ENCODE measurements at regions not wholly inside any gene's neighbourhood (a gene's known extent, or its start where the extent isn't known, plus 50 kb on each side); places are given as distances from the start of the nearest gene placed in this dataset.

- DNase-seq (ENCODE audit: low spot score in 2 of 2), result no peak
- Mint-ChIP-seq H3K4me1 (peaks cover 7% of the 10 kb centered on the region), H3K27ac (ENCODE audit: low read depth) (no peak overlapping the region), H3K9me3 (no peaks in the 10 kb centered on the region), H3K27me3 (peaks cover 25% of the 10 kb centered on the region), H3K36me3 (ENCODE audit: insufficient read depth) (peaks cover 2% of the 10 kb centered on the region), H3K4me3 (no peak overlapping the region)
- ATAC-seq (replicated peaks; ENCODE audit: extremely low read depth, poor library complexity, severe bottlenecking), result no peak
These were observed 110.9 kb upstream of the PKDCC start for GRCh38 chr2:41936771-41937463.

GRCh38 chr2:41937464-41937906 lies 110.3 kb upstream of the PKDCC start:
- Mint-ChIP-seq H3K4me1 (peaks cover 7% of the 10 kb centered on the region), H3K27me3 (peaks cover 25% of the 10 kb centered on the region), H3K4me3 (no peak overlapping the region), H3K9me3 (no peaks in the 10 kb centered on the region), H3K36me3 (ENCODE audit: insufficient read depth) (no peaks in the 10 kb centered on the region), H3K27ac (ENCODE audit: low read depth) (no peak overlapping the region)
- no peak for ATAC-seq (replicated peaks; ENCODE audit: extremely low read depth, poor library complexity, severe bottlenecking)
- no peak for DNase-seq (ENCODE audit: low spot score in 2 of 2)

GRCh38 chr2:41937921-41938708 lies 109.7 kb upstream of the PKDCC start:
- no peaks in the 10 kb centered on the region for H3K9me3 Mint-ChIP-seq
- peaks cover 24% of the 10 kb centered on the region for H3K27me3 Mint-ChIP-seq
- peaks cover 7% of the 10 kb centered on the region for H3K4me1 Mint-ChIP-seq
- no peak for ATAC-seq (replicated peaks; ENCODE audit: extremely low read depth, poor library complexity, severe bottlenecking)
- no peak overlapping the region for H3K4me3 Mint-ChIP-seq
- no peak for DNase-seq (ENCODE audit: low spot score in 2 of 2)
- H3K36me3 Mint-ChIP-seq (ENCODE audit: insufficient read depth), result no peaks in the 10 kb centered on the region
- no peak overlapping the region for H3K27ac Mint-ChIP-seq (ENCODE audit: low read depth)

DNA sequence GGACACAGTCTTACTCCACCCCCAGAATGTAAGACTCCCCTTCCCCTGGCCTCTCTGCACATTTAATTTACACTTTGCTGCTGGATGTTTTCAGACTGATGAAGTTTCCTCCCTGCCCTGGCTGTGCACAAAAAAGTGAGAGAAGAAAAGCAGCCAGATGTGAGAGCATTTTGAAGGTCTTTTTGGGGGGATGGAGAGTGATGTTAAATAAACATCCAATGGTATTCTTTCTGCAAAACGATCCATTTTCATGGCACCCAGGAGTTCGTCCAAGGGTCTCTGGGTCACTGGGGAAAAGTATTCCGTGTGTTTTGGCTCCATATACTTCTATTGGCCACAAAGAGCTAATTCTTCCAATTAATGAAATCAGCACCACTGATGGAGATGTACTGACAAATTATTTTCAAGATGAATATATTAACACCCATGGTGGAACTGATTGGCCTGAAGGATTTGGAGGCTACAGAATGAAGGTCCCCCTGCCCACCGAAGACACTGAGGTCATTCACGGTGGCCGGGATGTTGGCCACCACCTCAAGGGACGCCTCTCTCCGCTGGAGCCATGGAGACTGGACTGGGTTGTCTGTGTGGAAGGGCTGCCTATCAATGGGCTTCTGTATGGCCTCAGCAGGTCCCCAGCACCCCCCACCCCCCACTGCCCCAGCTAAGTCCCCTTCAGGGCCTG lies 107.6 kb upstream of the PKDCC start:
- Mint-ChIP-seq H3K4me3 (no peak overlapping the region), H3K27ac (ENCODE audit: low read depth) (no peak overlapping the region), H3K27me3 (peaks cover 27% of the 10 kb centered on the region), H3K36me3 (ENCODE audit: insufficient read depth) (no peaks in the 10 kb centered on the region), H3K4me1 (no peaks in the 10 kb centered on the region), H3K9me3 (no peaks in the 10 kb centered on the region)
- DNase-seq (ENCODE audit: low spot score in 2 of 2) (no peak), ATAC-seq (replicated peaks; ENCODE audit: extremely low read depth, poor library complexity, severe bottlenecking) (no peak)

- ATAC-seq (replicated peaks; ENCODE audit: extremely low read depth, poor library complexity, severe bottlenecking) (no peak), DNase-seq (ENCODE audit: low spot score in 2 of 2) (no peak)
- Mint-ChIP-seq H3K4me3 (no peak overlapping the region), H3K27ac (ENCODE audit: low read depth) (no peak overlapping the region), H3K27me3 (peaks cover 30% of the 10 kb centered on the region), H3K4me1 (no peaks in the 10 kb centered on the region), H3K36me3 (ENCODE audit: insufficient read depth) (no peaks in the 10 kb centered on the region), H3K9me3 (no peaks in the 10 kb centered on the region)
These were observed 107.1 kb upstream of the PKDCC start for GRCh38 chr2:41940745-41941063.

DNA sequence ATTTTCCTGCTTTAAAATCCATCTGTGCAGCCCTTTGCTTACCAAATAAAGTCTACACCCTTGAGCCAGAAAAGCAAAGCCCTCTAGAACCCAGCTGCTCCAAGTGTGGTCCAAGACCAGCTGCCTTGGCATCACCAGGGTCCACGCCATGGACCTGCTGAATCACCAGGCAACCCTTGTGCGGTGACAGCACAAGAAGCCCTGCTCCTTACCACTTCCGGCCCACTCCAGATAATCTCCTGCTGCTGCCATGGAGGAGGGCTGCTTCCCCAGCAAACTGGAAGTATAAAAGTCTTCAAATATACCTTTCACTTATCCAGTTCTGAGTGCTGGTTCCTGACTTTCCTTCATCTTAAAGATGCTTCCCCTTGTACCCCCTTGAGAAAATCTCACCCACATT lies 106.0 kb upstream of the PKDCC start:
- DNase-seq (ENCODE audit: low spot score in 2 of 2) (no peak), ATAC-seq (replicated peaks; ENCODE audit: extremely low read depth, poor library complexity, severe bottlenecking) (no peak)
- H3K27ac Mint-ChIP-seq (ENCODE audit: low read depth), result no peak overlapping the region
- no peaks in the 10 kb centered on the region for H3K36me3 Mint-ChIP-seq (ENCODE audit: insufficient read depth)
- H3K9me3 Mint-ChIP-seq, result no peaks in the 10 kb centered on the region
- H3K4me1 Mint-ChIP-seq, result no peaks in the 10 kb centered on the region
- H3K4me3 Mint-ChIP-seq, result no peak overlapping the region
- peaks cover 37% of the 10 kb centered on the region for H3K27me3 Mint-ChIP-seq

DNA sequence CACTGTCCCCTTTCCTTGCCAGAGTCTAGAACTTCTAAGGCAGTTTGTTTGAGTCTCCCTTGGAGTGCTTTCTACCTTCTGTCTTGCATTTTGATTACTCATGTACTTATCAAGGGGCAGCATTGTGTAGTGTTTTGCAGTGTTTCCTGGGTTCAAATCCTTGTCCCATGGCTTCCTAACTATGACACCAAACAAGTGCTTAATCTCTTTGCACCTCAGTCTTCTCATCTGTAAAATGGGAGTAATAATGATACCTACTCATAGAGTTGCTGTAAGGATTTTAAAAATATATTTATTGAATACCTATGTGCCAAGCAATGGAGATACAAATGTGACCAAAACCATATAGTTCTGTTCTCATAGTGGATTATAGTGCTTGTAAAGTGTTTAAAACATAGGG lies 105.5 kb upstream of the PKDCC start:
- Mint-ChIP-seq H3K27me3 (peaks cover 37% of the 10 kb centered on the region), H3K4me3 (no peak overlapping the region), H3K9me3 (no peaks in the 10 kb centered on the region), H3K36me3 (ENCODE audit: insufficient read depth) (no peaks in the 10 kb centered on the region), H3K4me1 (no peaks in the 10 kb centered on the region), H3K27ac (ENCODE audit: low read depth) (no peak overlapping the region)
- ATAC-seq (replicated peaks; ENCODE audit: extremely low read depth, poor library complexity, severe bottlenecking), result no peak
- DNase-seq (ENCODE audit: low spot score in 2 of 2), result no peak

GRCh38 chr2:41943159-41943558 lies 104.7 kb upstream of the PKDCC start:
- ATAC-seq (replicated peaks; ENCODE audit: extremely low read depth, poor library complexity, severe bottlenecking) (no peak), DNase-seq (ENCODE audit: low spot score in 2 of 2) (no peak)
- Mint-ChIP-seq H3K4me3 (no peak overlapping the region), H3K27me3 (peaks cover 44% of the 10 kb centered on the region), H3K27ac (ENCODE audit: low read depth) (no peak overlapping the region), H3K4me1 (no peaks in the 10 kb centered on the region), H3K36me3 (ENCODE audit: insufficient read depth) (no peaks in the 10 kb centered on the region), H3K9me3 (no peaks in the 10 kb centered on the region)

DNA sequence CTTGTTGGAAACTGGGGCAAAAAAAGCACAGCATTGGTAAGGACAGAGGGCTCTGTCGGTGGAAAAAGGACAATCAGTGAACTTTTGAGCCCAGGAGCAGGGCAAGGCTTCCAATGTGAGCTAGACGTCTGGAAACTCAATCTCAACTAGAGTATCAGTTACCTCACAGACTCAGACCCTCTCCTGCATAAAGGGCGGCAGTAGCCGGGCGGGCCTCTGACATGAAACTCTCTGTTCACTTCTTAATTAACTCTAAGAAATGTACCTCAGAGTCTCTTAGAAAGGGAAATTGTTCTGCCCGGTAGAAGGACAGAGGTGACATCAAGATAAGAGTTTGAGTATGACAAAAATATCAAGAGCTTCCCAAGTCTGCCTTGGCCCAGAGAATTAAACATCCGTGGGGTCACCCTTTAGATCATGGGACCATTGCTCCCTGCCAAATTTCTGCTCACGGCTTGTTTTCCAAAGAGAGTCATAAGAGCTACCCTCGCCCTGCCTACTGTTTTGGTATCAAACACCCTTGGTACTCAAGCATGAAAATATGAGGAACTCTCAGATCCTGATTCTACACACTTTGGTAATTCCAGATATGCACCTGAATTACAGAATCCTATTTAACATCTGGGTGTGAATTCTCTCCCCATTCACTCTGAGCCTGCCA lies 103.5 kb upstream of the PKDCC start:
- no peaks in the 10 kb centered on the region for H3K4me1 Mint-ChIP-seq
- peaks cover 46% of the 10 kb centered on the region for H3K27me3 Mint-ChIP-seq
- ATAC-seq (replicated peaks; ENCODE audit: extremely low read depth, poor library complexity, severe bottlenecking), result no peak
- H3K36me3 Mint-ChIP-seq (ENCODE audit: insufficient read depth), result no peaks in the 10 kb centered on the region
- H3K4me3 Mint-ChIP-seq, result no peak overlapping the region
- no peaks in the 10 kb centered on the region for H3K9me3 Mint-ChIP-seq
- no peak for DNase-seq (ENCODE audit: low spot score in 2 of 2)
- H3K27ac Mint-ChIP-seq (ENCODE audit: low read depth), result no peak overlapping the region

GRCh38 chr2:41947701-41948396 lies 100.0 kb upstream of the PKDCC start:
- Mint-ChIP-seq H3K4me3 (no peak overlapping the region), H3K27ac (ENCODE audit: low read depth) (no peak overlapping the region), H3K4me1 (no peaks in the 10 kb centered on the region), H3K27me3 (peaks cover 51% of the 10 kb centered on the region), H3K9me3 (no peaks in the 10 kb centered on the region), H3K36me3 (ENCODE audit: insufficient read depth) (no peaks in the 10 kb centered on the region)
- DNase-seq (ENCODE audit: low spot score in 2 of 2), result no peak
- no peak for ATAC-seq (replicated peaks; ENCODE audit: extremely low read depth, poor library complexity, severe bottlenecking)

DNA sequence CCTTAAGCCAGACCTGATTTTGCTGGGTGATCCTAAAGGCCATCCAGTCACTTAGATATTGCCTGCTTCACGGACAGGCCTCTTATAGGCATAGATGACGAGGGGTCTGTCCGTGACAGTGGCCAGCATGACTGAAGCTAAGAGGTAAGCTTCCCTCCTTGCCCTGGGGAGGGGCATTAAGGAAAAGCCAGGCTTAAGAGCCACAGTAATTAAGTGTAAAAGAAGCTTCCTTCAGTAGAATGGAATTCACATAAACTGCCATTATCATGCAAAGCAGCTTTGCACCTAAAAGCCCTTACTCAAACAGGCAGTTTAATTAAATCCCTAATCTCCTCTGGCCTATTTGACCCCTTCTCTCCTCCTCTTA lies 99.4 kb upstream of the PKDCC start:
- Mint-ChIP-seq H3K4me3 (no peak overlapping the region), H3K4me1 (no peaks in the 10 kb centered on the region), H3K36me3 (ENCODE audit: insufficient read depth) (no peaks in the 10 kb centered on the region), H3K27ac (ENCODE audit: low read depth) (no peak overlapping the region), H3K27me3 (peaks cover 50% of the 10 kb centered on the region), H3K9me3 (no peaks in the 10 kb centered on the region)
- DNase-seq (ENCODE audit: low spot score in 2 of 2), result no peak
- ATAC-seq (replicated peaks; ENCODE audit: extremely low read depth, poor library complexity, severe bottlenecking), result no peak

DNA sequence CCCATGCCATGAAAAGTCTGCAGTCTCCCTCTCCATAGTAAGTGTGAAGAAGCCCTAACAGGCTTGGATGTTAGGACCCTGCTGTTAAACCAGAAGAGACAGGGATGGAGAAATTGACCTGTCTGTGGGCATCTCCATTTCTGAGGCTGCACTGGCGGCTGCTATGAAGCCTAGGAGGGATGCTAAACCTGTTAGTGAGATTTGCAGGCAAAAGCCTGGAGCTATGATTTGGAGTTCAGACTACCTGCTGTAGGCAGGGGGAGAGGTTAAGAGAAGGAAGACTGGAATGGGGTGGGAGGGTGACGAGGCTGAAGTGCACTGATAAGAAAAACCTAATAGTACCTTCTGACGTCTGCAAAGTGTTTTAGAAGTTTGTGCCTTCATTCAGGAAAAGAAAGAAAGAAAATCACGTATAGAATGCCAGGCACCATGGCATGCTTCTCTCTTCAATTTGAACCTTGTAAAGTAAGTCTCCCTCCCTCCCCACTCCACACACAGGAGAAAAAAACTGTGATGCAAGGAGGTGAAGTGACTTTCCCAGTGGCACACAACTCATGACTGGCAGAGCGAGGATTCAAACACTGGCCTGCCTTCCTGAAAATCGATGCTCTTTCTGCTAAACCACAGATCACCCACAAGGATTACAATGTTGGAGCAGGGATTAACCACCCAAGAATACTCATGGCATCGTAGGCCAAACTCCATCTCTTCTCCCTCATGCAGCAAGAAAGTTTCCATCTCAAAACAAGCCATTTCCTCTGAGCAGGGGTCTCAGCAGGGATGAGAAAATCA lies 98.5 kb upstream of the PKDCC start:
- ATAC-seq (replicated peaks; ENCODE audit: extremely low read depth, poor library complexity, severe bottlenecking) (no peak), DNase-seq (ENCODE audit: low spot score in 2 of 2) (no peak)
- H3K4me3 Mint-ChIP-seq, result no peak overlapping the region
- H3K36me3 Mint-ChIP-seq (ENCODE audit: insufficient read depth), result no peaks in the 10 kb centered on the region
- peaks cover 41% of the 10 kb centered on the region for H3K27me3 Mint-ChIP-seq
- H3K4me1 Mint-ChIP-seq, result no peaks in the 10 kb centered on the region
- H3K27ac Mint-ChIP-seq (ENCODE audit: low read depth), result no peak overlapping the region
- no peaks in the 10 kb centered on the region for H3K9me3 Mint-ChIP-seq

All from central memory CD8-positive, alpha-beta T cell (primary cell).